GM23338 (cell line): ENCODE measurements at regions not wholly inside any gene's neighbourhood (a gene's known extent, or its start where the extent isn't known, plus 50 kb on each side); places are given as distances from the start of the nearest gene placed in this dataset.

Experiments
- ATAC-seq: fragments of 200-7000 bp; cut with Tn5 transposase; 3 replicates; pipeline ENCODE4 v1.9.1; 2020
- DNase-seq: peaks from one replicate; pipeline ENCODE4 v3.0.0-alpha.2; 2015; ENCODE audit warnings: low spot score
- H2AFZ ChIP-seq: fragments of 200-600 bp; sonication (generic); 2 replicates; pipeline ENCODE4 v1.8.0; 2016; ENCODE audit warnings: antibody characterized with exemption, mild to moderate bottlenecking, moderate library complexity
- H3F3A ChIP-seq: fragments of 200-600 bp; sonication (generic); replicated peaks from 2 replicates; pipeline ENCODE4 v1.8.0; 2017; ENCODE audit warnings: antibody characterized with exemption, mixed run types, low read depth
- H3K27ac ChIP-seq: fragments of 200-600 bp; sonication (generic); 2 replicates; pipeline ENCODE4 v1.6.1; 2016; ENCODE audit warnings: low read depth
- H3K27me3 ChIP-seq: fragments of 200-600 bp; sonication (generic); 2 replicates; pipeline ENCODE4 v1.8.0; 2016; ENCODE audit warnings: mild to moderate bottlenecking, mixed run types, moderate library complexity; ENCODE audit not compliant: insufficient read depth
- H3K36me3 ChIP-seq: fragments of 200-600 bp; sonication (generic); 2 replicates; pipeline ENCODE4 v1.8.0; 2016; ENCODE audit warnings: mild to moderate bottlenecking; ENCODE audit not compliant: insufficient read depth
- H3K4me1 ChIP-seq: fragments of 200-600 bp; sonication (generic); 2 replicates; pipeline ENCODE4 v1.8.0; 2016; ENCODE audit warnings: mild to moderate bottlenecking, moderate library complexity; ENCODE audit not compliant: insufficient read depth
- H3K4me2 ChIP-seq: fragments of 200-600 bp; sonication (generic); 2 replicates; pipeline ENCODE4 v1.7.1; 2017; ENCODE audit warnings: mixed run types
- H3K4me3 ChIP-seq: fragments of 200-600 bp; sonication (generic); 2 replicates; pipeline ENCODE4 v1.6.1; 2016; ENCODE audit warnings: mixed run types
- H3K79me2 ChIP-seq: fragments of 200-600 bp; sonication (generic); replicated peaks from 2 replicates; pipeline ENCODE4 v1.8.0; 2017; ENCODE audit warnings: mild to moderate bottlenecking; ENCODE audit not compliant: insufficient read depth
- H3K9me2 ChIP-seq: fragments of 200-600 bp; sonication (generic); 2 replicates; pipeline ENCODE4 v1.8.0; 2017; ENCODE audit not compliant: insufficient read depth
- H4K20me1 ChIP-seq: fragments of 200-600 bp; sonication (generic); replicated peaks from 2 replicates; pipeline ENCODE4 v1.8.0; 2017; ENCODE audit warnings: mild to moderate bottlenecking; ENCODE audit not compliant: insufficient read depth
- H3K27ac Mint-ChIP-seq: 2 replicates; pipeline ENCODE4 v1.8.0; 2020; ENCODE audit warnings: inconsistent platforms, mild to moderate bottlenecking, moderate library complexity, mixed read lengths
- H3K27me3 Mint-ChIP-seq: 3 replicates; pipeline ENCODE4 v1.8.0; 2022; ENCODE audit warnings: low read depth, mild to moderate bottlenecking, moderate library complexity, mixed read lengths, inconsistent platforms; ENCODE audit not compliant: insufficient read depth, poor library complexity
- H3K36me3 Mint-ChIP-seq: 3 replicates; pipeline ENCODE4 v1.8.0; 2021; ENCODE audit warnings: low read depth, mild to moderate bottlenecking, inconsistent platforms, moderate library complexity, mixed read lengths
- H3K4me1 Mint-ChIP-seq: 3 replicates; pipeline ENCODE4 v1.8.0; 2020; ENCODE audit warnings: mild to moderate bottlenecking, inconsistent platforms, mixed read lengths
- H3K4me3 Mint-ChIP-seq: 3 replicates; pipeline ENCODE4 v1.8.0; 2021; ENCODE audit warnings: moderate library complexity, mild to moderate bottlenecking, inconsistent platforms, mixed read lengths
- H3K9me3 Mint-ChIP-seq: 3 replicates; pipeline ENCODE4 v1.8.0; 2020; ENCODE audit warnings: moderate library complexity, mild to moderate bottlenecking, inconsistent platforms, mixed read lengths
- EZH2 ChIP-seq: fragments of 200-600 bp; sonication (generic); IDR thresholded peaks from one replicate; pipeline ENCODE4 v1.8.0; 2017; ENCODE audit warnings: antibody characterized with exemption, mild to moderate bottlenecking, low read depth; ENCODE audit not compliant: unreplicated experiment
- JUNB ChIP-seq: IDR thresholded peaks from one replicate; pipeline ENCODE4 v1.6.1; 2016; ENCODE audit warnings: antibody characterized with exemption; ENCODE audit not compliant: unreplicated experiment
- NANOG ChIP-seq: IDR thresholded peaks from 2 replicates; pipeline ENCODE4 v1.6.1; 2016; ENCODE audit warnings: antibody characterized with exemption, borderline replicate concordance
- POLR2AphosphoS5 ChIP-seq: IDR thresholded peaks from 2 replicates; pipeline ENCODE4 v1.6.1; 2016; ENCODE audit warnings: antibody characterized with exemption, low read depth
- STAT1 ChIP-seq: IDR thresholded peaks from one replicate; pipeline ENCODE4 v1.6.1; 2016; ENCODE audit warnings: antibody characterized with exemption; ENCODE audit not compliant: unreplicated experiment
- ZNF331 ChIP-seq: fragments of 250-450 bp; sonication (Bioruptor Pico); IDR thresholded peaks from 2 replicates; pipeline ENCODE4 v1.5.0; 2020; ENCODE audit warnings: low read depth, mild to moderate bottlenecking, moderate library complexity
- TF ChIP-seq, protein P1 (sequence below): fragments of 250-450 bp; sonication (Bioruptor Pico); IDR thresholded peaks from 2 replicates; pipeline ENCODE4 v1.5.0; 2020; ENCODE audit warnings: mild to moderate bottlenecking, moderate library complexity
- TF ChIP-seq, protein P2 (sequence below): IDR thresholded peaks from 2 replicates; pipeline ENCODE4 v1.6.1; 2016; ENCODE audit warnings: antibody characterized with exemption

DNA sequence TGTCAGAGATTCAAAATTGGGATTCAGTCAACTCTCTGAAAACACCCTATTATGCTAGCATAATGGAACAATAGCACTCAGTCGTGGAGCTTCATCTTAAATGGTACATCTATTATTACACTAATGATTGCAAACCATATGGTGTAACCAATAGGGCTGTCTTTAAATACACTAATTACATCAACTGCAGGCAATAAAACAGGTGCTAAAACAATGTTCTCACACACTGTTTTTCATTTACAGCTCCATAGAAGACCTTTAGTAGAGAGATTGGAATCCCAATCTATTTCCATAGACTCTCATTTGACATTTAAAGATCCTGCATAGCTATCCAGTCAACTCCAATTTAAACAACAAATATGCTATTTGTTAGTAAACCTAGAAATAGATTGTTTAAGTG, 1917.4 kb downstream of the OLFM4 start:
- Histone ChIP-seq H3K27me3 (no peaks in the 10 kb centered on the region), H2AFZ (no peak overlapping the region), H3K4me3 (no peak overlapping the region), H3K4me1 (peaks cover 23% of the 10 kb centered on the region), H4K20me1 (no peaks in the 10 kb centered on the region), H3K36me3 (no peaks in the 10 kb centered on the region), H3K4me2 (peak overlapping the region; percentile 4; the same call in 1 of the 2 replicates), H3K27ac (peak overlapping the region; percentile 55; the same call in 1 of the 2 replicates), H3K79me2 (no peaks in the 10 kb centered on the region), H3F3A (no peaks in the 10 kb centered on the region), H3K9me2 (peaks cover 8% of the 10 kb centered on the region)
- no peak overlapping the region for H3K4me3 Mint-ChIP-seq
- H3K27ac Mint-ChIP-seq = peak overlapping the region; percentile 74
- TF ChIP-seq JUNB = no peak
- TF ChIP-seq, protein P1, sequence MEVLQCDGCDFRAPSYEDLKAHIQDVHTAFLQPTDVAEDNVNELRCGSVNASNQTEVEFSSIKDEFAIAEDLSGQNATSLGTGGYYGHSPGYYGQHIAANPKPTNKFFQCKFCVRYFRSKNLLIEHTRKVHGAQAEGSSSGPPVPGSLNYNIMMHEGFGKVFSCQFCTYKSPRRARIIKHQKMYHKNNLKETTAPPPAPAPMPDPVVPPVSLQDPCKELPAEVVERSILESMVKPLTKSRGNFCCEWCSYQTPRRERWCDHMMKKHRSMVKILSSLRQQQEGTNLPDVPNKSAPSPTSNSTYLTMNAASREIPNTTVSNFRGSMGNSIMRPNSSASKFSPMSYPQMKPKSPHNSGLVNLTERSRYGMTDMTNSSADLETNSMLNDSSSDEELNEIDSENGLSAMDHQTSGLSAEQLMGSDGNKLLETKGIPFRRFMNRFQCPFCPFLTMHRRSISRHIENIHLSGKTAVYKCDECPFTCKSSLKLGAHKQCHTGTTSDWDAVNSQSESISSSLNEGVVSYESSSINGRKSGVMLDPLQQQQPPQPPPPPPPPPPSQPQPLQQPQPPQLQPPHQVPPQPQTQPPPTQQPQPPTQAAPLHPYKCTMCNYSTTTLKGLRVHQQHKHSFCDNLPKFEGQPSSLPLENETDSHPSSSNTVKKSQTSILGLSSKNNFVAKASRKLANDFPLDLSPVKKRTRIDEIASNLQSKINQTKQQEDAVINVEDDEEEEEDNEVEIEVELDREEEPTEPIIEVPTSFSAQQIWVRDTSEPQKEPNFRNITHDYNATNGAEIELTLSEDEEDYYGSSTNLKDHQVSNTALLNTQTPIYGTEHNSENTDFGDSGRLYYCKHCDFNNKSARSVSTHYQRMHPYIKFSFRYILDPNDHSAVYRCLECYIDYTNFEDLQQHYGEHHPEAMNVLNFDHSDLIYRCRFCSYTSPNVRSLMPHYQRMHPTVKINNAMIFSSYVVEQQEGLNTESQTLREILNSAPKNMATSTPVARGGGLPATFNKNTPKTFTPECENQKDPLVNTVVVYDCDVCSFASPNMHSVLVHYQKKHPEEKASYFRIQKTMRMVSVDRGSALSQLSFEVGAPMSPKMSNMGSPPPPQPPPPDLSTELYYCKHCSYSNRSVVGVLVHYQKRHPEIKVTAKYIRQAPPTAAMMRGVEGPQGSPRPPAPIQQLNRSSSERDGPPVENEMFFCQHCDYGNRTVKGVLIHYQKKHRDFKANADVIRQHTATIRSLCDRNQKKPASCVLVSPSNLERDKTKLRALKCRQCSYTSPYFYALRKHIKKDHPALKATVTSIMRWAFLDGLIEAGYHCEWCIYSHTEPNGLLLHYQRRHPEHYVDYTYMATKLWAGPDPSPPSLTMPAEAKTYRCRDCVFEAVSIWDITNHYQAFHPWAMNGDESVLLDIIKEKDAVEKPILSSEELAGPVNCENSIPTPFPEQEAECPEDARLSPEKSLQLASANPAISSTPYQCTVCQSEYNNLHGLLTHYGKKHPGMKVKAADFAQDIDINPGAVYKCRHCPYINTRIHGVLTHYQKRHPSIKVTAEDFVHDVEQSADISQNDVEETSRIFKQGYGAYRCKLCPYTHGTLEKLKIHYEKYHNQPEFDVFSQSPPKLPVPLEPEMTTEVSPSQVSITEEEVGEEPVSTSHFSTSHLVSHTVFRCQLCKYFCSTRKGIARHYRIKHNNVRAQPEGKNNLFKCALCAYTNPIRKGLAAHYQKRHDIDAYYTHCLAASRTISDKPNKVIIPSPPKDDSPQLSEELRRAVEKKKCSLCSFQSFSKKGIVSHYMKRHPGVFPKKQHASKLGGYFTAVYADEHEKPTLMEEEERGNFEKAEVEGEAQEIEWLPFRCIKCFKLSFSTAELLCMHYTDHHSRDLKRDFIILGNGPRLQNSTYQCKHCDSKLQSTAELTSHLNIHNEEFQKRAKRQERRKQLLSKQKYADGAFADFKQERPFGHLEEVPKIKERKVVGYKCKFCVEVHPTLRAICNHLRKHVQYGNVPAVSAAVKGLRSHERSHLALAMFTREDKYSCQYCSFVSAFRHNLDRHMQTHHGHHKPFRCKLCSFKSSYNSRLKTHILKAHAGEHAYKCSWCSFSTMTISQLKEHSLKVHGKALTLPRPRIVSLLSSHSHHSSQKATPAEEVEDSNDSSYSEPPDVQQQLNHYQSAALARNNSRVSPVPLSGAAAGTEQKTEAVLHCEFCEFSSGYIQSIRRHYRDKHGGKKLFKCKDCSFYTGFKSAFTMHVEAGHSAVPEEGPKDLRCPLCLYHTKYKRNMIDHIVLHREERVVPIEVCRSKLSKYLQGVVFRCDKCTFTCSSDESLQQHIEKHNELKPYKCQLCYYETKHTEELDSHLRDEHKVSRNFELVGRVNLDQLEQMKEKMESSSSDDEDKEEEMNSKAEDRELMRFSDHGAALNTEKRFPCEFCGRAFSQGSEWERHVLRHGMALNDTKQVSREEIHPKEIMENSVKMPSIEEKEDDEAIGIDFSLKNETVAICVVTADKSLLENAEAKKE = peak; percentile 27; the same call in 1 of the 2 replicates
- TF ChIP-seq POLR2AphosphoS5 = no peak
- TF ChIP-seq NANOG = peak; percentile 99
- DNase-seq (peak; percentile 41), ATAC-seq (peak; percentile 75)
- H3K4me1 Mint-ChIP-seq = peaks cover 16% of the 10 kb centered on the region
- peaks cover 32% of the 10 kb centered on the region for H3K36me3 Mint-ChIP-seq
- peaks cover 17% of the 10 kb centered on the region for H3K9me3 Mint-ChIP-seq
- H3K27me3 Mint-ChIP-seq = peaks cover 2% of the 10 kb centered on the region

DNA sequence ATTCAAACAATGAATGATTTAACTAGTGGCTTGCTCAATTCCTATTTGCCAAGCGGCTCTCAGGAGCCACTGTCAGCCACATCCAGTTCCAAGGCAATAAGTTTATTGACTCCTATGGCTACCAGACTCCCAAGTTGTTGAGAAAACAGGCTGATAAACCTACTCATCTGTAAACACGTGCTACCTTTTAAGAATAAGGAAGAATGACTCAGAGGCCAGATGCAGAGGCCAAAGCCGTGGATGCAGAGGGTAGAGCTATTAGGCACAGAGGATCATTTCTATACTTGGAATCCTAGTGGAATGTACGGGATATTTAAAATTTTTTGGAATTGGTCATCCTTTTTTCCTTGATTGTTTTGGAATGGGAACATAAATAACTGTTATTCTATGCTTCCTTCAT, 1921.1 kb downstream of the OLFM4 start:
- no peaks in the 10 kb centered on the region for H3K27me3 ChIP-seq
- no peak overlapping the region for H3K4me3 Mint-ChIP-seq
- no peak for DNase-seq
- no peak overlapping the region for H3K27ac Mint-ChIP-seq
- TF ChIP-seq, protein P2, sequence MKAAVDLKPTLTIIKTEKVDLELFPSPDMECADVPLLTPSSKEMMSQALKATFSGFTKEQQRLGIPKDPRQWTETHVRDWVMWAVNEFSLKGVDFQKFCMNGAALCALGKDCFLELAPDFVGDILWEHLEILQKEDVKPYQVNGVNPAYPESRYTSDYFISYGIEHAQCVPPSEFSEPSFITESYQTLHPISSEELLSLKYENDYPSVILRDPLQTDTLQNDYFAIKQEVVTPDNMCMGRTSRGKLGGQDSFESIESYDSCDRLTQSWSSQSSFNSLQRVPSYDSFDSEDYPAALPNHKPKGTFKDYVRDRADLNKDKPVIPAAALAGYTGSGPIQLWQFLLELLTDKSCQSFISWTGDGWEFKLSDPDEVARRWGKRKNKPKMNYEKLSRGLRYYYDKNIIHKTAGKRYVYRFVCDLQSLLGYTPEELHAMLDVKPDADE = no peak
- TF ChIP-seq STAT1 (no peak), EZH2 (no peak), ZNF331 (CRISPR knock-in tag) (no peak)
- no peaks in the 10 kb centered on the region for H4K20me1 ChIP-seq
- peaks cover 24% of the 10 kb centered on the region for H3K4me1 ChIP-seq
- H3K27me3 Mint-ChIP-seq = peaks cover 2% of the 10 kb centered on the region
- H3K27ac ChIP-seq = no peak overlapping the region
- H3K4me1 Mint-ChIP-seq = peaks cover 13% of the 10 kb centered on the region
- no peak overlapping the region for H2AFZ ChIP-seq
- no peak overlapping the region for H3K4me3 ChIP-seq
- H3K36me3 Mint-ChIP-seq = peaks cover 34% of the 10 kb centered on the region
- ATAC-seq = no peak
- peaks cover 13% of the 10 kb centered on the region for H3K9me3 Mint-ChIP-seq
- H3F3A ChIP-seq = no peaks in the 10 kb centered on the region
- H3K4me2 ChIP-seq = no peak overlapping the region
- H3K36me3 ChIP-seq = no peaks in the 10 kb centered on the region
- H3K79me2 ChIP-seq = no peaks in the 10 kb centered on the region
- peaks cover 8% of the 10 kb centered on the region; the same call in 1 of the 2 replicates for H3K9me2 ChIP-seq
